Mesendoderm (in vitro differentiated cells): ENCODE measurements at regions not wholly inside any gene's neighbourhood (a gene's known extent, or its start where the extent isn't known, plus 50 kb on each side); places are given as distances from the start of the nearest gene placed in this dataset.

Source experiments
- DNase-seq: peaks from one replicate; pipeline ENCODE4 v3.0.0; 2013
- H2AK5ac ChIP-seq: 2 replicates; pipeline ENCODE4 v1.6.1; 2013; ENCODE audit warnings: low read length, inconsistent platforms
- H2BK120ac ChIP-seq: 2 replicates; pipeline ENCODE4 v1.6.1; 2013; ENCODE audit warnings: low read depth, mild to moderate bottlenecking, low read length, moderate library complexity, mixed read lengths
- H2BK15ac ChIP-seq: replicated peaks from 2 replicates; pipeline ENCODE4 v1.6.1; 2013; ENCODE audit warnings: low read depth, mild to moderate bottlenecking, moderate library complexity
- H2BK5ac ChIP-seq: 2 replicates; pipeline ENCODE4 v1.6.1; 2013; ENCODE audit warnings: low read length, inconsistent platforms
- H3K18ac ChIP-seq: 2 replicates; pipeline ENCODE4 v1.6.1; 2013; ENCODE audit warnings: mild to moderate bottlenecking, low read length, mixed read lengths
- H3K23ac ChIP-seq: one replicate; pipeline ENCODE4 v1.6.1; 2013; ENCODE audit warnings: low read length
- H3K27ac ChIP-seq: 2 replicates; pipeline ENCODE4 v1.5.1; 2013; ENCODE audit warnings: low read depth, mild to moderate bottlenecking, inconsistent platforms, low read length, moderate library complexity
- H3K27me3 ChIP-seq: 2 replicates; pipeline ENCODE4 v1.6.1; 2013; ENCODE audit warnings: low read length, control low read depth, mild to moderate bottlenecking, inconsistent platforms; ENCODE audit not compliant: insufficient read depth, poor library complexity
- H3K36me3 ChIP-seq: 2 replicates; pipeline ENCODE4 v1.6.1; 2013; ENCODE audit warnings: low read length, inconsistent platforms; ENCODE audit not compliant: control insufficient read depth, insufficient read depth
- H3K4ac ChIP-seq: one replicate; pipeline ENCODE4 v1.6.1; 2013; ENCODE audit warnings: low read depth, mild to moderate bottlenecking, low read length, moderate library complexity
- H3K4me1 ChIP-seq: 2 replicates; pipeline ENCODE4 v1.6.1; 2013; ENCODE audit warnings: low read depth, low read length, inconsistent platforms; ENCODE audit not compliant: control insufficient read depth
- H3K4me2 ChIP-seq: 2 replicates; pipeline ENCODE4 v1.6.1; 2013; ENCODE audit warnings: low read length
- H3K4me3 ChIP-seq: 2 replicates; pipeline ENCODE4 v1.5.1; 2013; ENCODE audit warnings: mild to moderate bottlenecking, low read length
- H3K56ac ChIP-seq: one replicate; pipeline ENCODE4 v1.6.1; 2013; ENCODE audit warnings: low read length
- H3K79me1 ChIP-seq: 2 replicates; pipeline ENCODE4 v1.6.1; 2013; ENCODE audit warnings: low read length, inconsistent platforms
- H3K79me2 ChIP-seq: 2 replicates; pipeline ENCODE4 v1.6.1; 2013; ENCODE audit warnings: mild to moderate bottlenecking, low read length; ENCODE audit not compliant: control insufficient read depth, insufficient read depth
- H3K9ac ChIP-seq: 2 replicates; pipeline ENCODE4 v1.6.1; 2013; ENCODE audit warnings: low read length, inconsistent platforms
- H4K5ac ChIP-seq: one replicate; pipeline ENCODE4 v1.6.1; 2013; ENCODE audit warnings: low read length
- H4K8ac ChIP-seq: one replicate; pipeline ENCODE4 v1.6.1; 2013; ENCODE audit warnings: low read depth, mild to moderate bottlenecking, control low read depth, low read length, moderate library complexity
- WGBS: extraction: QIAGEN DNeasy Blood & Tissue Kit; methylation state at CpG from one replicate; pipeline ENCODE4 v1.1.7; 2013; ENCODE audit warnings: low lambda C conversion rate, missing lambda C conversion rate; ENCODE audit not compliant: insufficient coverage; ENCODE audit errors: extremely low coverage; 5-methylcytosine and 5-hydroxymethylcytosine counted together

GRCh38 chr13:26878438-26878837 lies 117.9 kb upstream of the GPR12 start:
- Histone ChIP-seq H3K9ac (no peak overlapping the region), H3K18ac (no peak overlapping the region), H3K79me2 (no peaks in the 10 kb centered on the region), H3K79me1 (no peaks in the 10 kb centered on the region), H3K27ac (no peak overlapping the region), H2BK5ac (no peak overlapping the region), H3K23ac (no peak overlapping the region), H2BK15ac (no peak overlapping the region), H3K4me1 (no peaks in the 10 kb centered on the region), H4K5ac (no peak overlapping the region), H3K4me3 (no peak overlapping the region), H2AK5ac (no peak overlapping the region), H3K56ac (no peak overlapping the region), H4K8ac (no peak overlapping the region), H3K27me3 (no peaks in the 10 kb centered on the region), H2BK120ac (no peak overlapping the region), H3K36me3 (no peaks in the 10 kb centered on the region), H3K4ac (no peak overlapping the region), H3K4me2 (no peak overlapping the region)
- no CpG with 5 or more reads among the region's 1 CpG for WGBS
- no peak for DNase-seq

GRCh38 chr13:26873386-26873698 lies 112.8 kb upstream of the GPR12 start:
- no CpG with 5 or more reads among the region's 7 CpGs for whole genome bisulfite sequencing
- H3K4me3 ChIP-seq, result no peak overlapping the region
- H3K4me2 ChIP-seq, result no peak overlapping the region
- H3K27ac ChIP-seq, result no peak overlapping the region
- H3K23ac ChIP-seq, result no peak overlapping the region
- H3K18ac ChIP-seq, result no peak overlapping the region
- H3K36me3 ChIP-seq, result no peaks in the 10 kb centered on the region
- no peak overlapping the region for H2BK120ac ChIP-seq
- no peak overlapping the region for H4K8ac ChIP-seq
- no peak for DNase-seq
- H3K9ac ChIP-seq, result no peak overlapping the region
- no peak overlapping the region for H3K56ac ChIP-seq
- H2BK15ac ChIP-seq, result no peak overlapping the region
- no peak overlapping the region for H2AK5ac ChIP-seq
- no peaks in the 10 kb centered on the region for H3K79me2 ChIP-seq
- no peaks in the 10 kb centered on the region for H3K79me1 ChIP-seq
- no peak overlapping the region for H2BK5ac ChIP-seq
- no peaks in the 10 kb centered on the region for H3K4me1 ChIP-seq
- no peaks in the 10 kb centered on the region for H3K27me3 ChIP-seq
- H4K5ac ChIP-seq, result no peak overlapping the region
- no peak overlapping the region for H3K4ac ChIP-seq

DNA sequence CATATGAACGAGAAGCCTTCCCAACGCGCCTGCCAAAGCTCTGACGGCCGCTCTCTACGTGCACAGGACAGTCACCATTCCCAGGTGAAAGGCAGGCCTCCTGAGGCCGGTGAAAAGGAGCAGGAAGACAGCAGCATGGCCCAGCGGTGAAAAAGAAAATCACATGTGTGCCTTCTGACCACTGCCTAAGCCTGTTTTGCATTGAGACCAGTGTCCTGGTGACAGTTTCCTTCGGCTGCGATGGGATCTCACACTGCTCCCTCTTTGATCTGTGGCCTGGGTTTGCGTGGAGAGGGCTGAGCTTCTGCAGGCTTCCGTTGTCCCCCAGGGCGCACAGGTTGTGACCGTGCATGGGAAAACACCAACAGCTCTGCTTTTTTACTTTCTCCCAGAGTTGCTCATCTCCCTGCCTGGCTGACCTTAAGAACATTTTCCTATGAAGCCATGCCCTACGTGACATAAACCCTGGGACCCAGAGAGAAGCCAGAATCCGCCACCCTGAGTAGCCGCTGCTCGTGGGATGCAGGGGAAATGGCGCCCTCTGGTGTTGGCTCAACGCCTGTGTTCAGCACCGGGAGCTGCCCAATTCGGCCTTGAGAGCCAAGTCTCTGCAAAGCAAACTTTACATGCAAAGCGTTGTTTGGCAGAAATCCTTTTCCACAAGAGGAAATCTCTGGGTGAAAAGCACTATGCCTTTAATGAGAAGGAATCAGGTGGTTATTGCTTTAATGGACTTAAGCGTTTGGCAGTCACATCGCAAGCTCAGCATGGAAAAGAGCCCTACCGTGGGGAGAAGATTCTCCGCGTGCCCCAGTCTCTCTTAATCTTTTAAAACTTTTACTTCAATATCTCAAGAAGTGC lies 112.2 kb upstream of the GPR12 start:
- H3K79me1 ChIP-seq, result no peaks in the 10 kb centered on the region
- H3K4me3 ChIP-seq, result no peak overlapping the region
- H3K4me1 ChIP-seq, result no peaks in the 10 kb centered on the region
- no peak overlapping the region for H2AK5ac ChIP-seq
- H3K23ac ChIP-seq, result no peak overlapping the region
- no peak overlapping the region for H3K9ac ChIP-seq
- H4K5ac ChIP-seq, result no peak overlapping the region
- H3K4me2 ChIP-seq, result no peak overlapping the region
- WGBS, result no CpG with 5 or more reads among the region's 28 CpGs
- no peak overlapping the region for H2BK5ac ChIP-seq
- H3K4ac ChIP-seq, result no peak overlapping the region
- no peaks in the 10 kb centered on the region for H3K36me3 ChIP-seq
- DNase-seq, result peak; percentile 70
- no peaks in the 10 kb centered on the region for H3K27me3 ChIP-seq
- no peak overlapping the region for H4K8ac ChIP-seq
- no peak overlapping the region for H3K18ac ChIP-seq
- no peak overlapping the region for H3K56ac ChIP-seq
- no peak overlapping the region for H2BK120ac ChIP-seq
- H3K79me2 ChIP-seq, result no peaks in the 10 kb centered on the region
- H2BK15ac ChIP-seq, result no peak overlapping the region
- H3K27ac ChIP-seq, result no peak overlapping the region

- H3K79me1 ChIP-seq, result no peaks in the 10 kb centered on the region
- no peak overlapping the region for H3K4me3 ChIP-seq
- no peak overlapping the region for H4K5ac ChIP-seq
- H3K18ac ChIP-seq, result no peak overlapping the region
- no peaks in the 10 kb centered on the region for H3K27me3 ChIP-seq
- H3K79me2 ChIP-seq, result no peaks in the 10 kb centered on the region
- no peak overlapping the region for H2BK5ac ChIP-seq
- no peaks in the 10 kb centered on the region for H3K4me1 ChIP-seq
- H3K36me3 ChIP-seq, result no peaks in the 10 kb centered on the region
- no peak overlapping the region for H3K4me2 ChIP-seq
- no peak overlapping the region for H3K4ac ChIP-seq
- H3K23ac ChIP-seq, result no peak overlapping the region
- H3K9ac ChIP-seq, result no peak overlapping the region
- no peak overlapping the region for H2AK5ac ChIP-seq
- no peak overlapping the region for H4K8ac ChIP-seq
- no peak overlapping the region for H2BK120ac ChIP-seq
- DNase-seq, result peak; percentile 12
- H2BK15ac ChIP-seq, result no peak overlapping the region
- no peak overlapping the region for H3K27ac ChIP-seq
- H3K56ac ChIP-seq, result no peak overlapping the region
- no CpG with 5 or more reads among the region's 5 CpGs for WGBS
Measured at GRCh38 chr13:26867451-26868091, 107.0 kb upstream of the GPR12 start.

- Histone ChIP-seq H3K18ac (no peak overlapping the region), H3K4ac (no peak overlapping the region), H4K8ac (no peak overlapping the region), H3K9ac (no peak overlapping the region), H4K5ac (no peak overlapping the region), H3K27me3 (no peaks in the 10 kb centered on the region), H3K79me2 (no peaks in the 10 kb centered on the region), H3K79me1 (no peaks in the 10 kb centered on the region), H3K27ac (no peak overlapping the region), H3K23ac (no peak overlapping the region), H2BK120ac (no peak overlapping the region), H3K56ac (no peak overlapping the region), H3K4me1 (no peaks in the 10 kb centered on the region), H2BK5ac (no peak overlapping the region), H3K36me3 (no peaks in the 10 kb centered on the region), H3K4me2 (no peak overlapping the region), H3K4me3 (no peak overlapping the region), H2BK15ac (no peak overlapping the region), H2AK5ac (no peak overlapping the region)
- no CpG with 5 or more reads among the region's 5 CpGs for WGBS
- DNase-seq, result no peak
Measured at GRCh38 chr13:26864576-26864975, 104.0 kb upstream of the GPR12 start.
